ENCODE measurements at regions not wholly inside any gene's neighbourhood (a gene's known extent, or its start where the extent isn't known, plus 50 kb on each side); places are given as distances from the start of the nearest gene placed in this dataset.
"Not testable (repeated sequence)": the region's sequence is repeated elsewhere in the genome, so short reads cannot be mapped to it uniquely, and the experiment has no call there.

DNA sequence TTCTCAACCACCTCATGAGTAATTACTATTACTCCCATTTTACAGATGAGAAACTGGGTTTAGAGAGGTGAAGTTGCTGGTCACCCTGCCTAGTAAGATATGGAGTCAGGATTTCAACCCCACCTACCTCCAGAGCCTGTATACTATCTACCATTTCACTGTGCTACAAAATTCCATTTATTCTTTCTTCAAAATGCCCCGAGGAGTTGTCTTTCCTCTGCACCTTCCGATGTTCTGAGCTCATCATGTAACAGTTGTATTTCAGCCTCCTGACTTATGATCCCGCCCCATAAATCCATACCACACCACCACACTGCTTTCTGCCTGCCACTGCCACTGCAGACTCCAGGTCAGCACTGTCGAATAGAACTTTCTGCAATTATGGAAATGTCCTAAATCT lies 71.3 kb upstream of the SLC25A36 start:
- no peak for DNase-seq (ENCODE audit: low spot score)

DNA sequence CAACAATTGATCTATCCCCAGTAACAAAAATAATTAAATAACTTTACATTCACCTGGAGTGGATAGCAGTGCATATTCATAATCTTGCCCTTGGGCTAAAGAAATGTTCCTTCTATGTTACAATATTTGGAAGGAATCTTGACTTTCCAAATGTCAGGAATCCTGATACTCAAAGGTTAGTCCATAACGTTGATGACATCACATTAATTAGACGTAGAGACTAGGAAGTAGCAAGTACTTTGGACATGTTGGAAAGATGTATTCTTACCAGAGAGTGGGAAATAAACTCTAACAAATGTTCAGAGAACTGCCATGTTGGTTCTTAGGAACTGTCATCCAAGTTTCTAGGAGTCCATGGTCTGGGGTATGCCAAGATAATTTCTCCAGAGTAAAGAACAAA lies 70.6 kb upstream of the SLC25A36 start:
- DNase-seq (ENCODE audit: low spot score): no peak

DNA sequence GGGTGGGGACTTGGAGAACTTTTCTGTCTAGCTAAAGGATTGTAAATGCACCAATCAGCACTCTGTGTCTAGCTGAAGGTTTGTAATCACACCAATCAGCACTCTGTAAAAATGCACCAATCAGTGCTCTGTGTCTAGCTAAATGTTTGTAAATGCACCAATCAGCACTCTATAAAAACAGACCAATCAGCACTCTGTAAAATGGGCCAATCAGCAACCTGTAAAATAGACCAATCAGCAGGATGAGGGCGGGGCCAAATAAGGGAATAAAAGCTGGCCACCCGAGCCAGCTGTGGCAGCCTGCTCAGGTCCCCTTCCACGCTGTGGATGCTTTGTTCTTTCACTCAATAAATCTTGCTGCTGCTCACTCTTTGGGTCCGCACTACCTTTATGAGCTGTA lies 69.5 kb upstream of the SLC25A36 start:
- DNase-seq (ENCODE audit: low spot score): not testable (repeated sequence)

- no peak for DNase-seq (ENCODE audit: low spot score)
These were observed 58.1 kb upstream of the SLC25A36 start for GRCh38 chr3:140883428-140884040.

DNA sequence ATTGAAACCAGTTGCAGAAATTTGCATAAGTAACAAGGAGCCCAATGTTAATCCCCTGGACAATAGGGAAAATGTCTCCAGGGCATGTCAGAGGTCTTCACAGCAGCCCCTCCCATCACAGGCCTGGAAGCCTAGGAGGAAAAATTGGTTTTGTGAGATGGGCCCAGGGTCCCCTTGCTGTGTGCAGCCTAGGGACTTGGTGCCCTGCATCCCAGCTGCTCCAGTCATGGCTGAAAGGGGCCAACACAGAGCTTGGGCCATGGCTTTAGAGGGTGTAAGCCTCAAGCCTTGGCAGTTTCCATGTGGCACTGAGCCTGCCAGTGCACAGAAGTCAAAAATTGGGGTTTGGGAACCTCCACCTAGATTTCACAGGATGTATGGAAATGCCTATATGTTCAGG lies 55.9 kb upstream of the SLC25A36 start:
- not testable (repeated sequence) for DNase-seq (ENCODE audit: low spot score)

All from D341Med (cell line).